GM18499 (cell line): ENCODE measurements at regions not wholly inside any gene's neighbourhood (a gene's known extent, or its start where the extent isn't known, plus 50 kb on each side); places are given as distances from the start of the nearest gene placed in this dataset.

Experiments used
- ATAC-seq: cut with Tn5 transposase; IDR thresholded peaks from one replicate; pipeline ENCODE4 v1.9.1; 2021; ENCODE audit warnings: moderate number of reproducible peaks; ENCODE audit not compliant: insufficient read depth, unreplicated experiment

DNA sequence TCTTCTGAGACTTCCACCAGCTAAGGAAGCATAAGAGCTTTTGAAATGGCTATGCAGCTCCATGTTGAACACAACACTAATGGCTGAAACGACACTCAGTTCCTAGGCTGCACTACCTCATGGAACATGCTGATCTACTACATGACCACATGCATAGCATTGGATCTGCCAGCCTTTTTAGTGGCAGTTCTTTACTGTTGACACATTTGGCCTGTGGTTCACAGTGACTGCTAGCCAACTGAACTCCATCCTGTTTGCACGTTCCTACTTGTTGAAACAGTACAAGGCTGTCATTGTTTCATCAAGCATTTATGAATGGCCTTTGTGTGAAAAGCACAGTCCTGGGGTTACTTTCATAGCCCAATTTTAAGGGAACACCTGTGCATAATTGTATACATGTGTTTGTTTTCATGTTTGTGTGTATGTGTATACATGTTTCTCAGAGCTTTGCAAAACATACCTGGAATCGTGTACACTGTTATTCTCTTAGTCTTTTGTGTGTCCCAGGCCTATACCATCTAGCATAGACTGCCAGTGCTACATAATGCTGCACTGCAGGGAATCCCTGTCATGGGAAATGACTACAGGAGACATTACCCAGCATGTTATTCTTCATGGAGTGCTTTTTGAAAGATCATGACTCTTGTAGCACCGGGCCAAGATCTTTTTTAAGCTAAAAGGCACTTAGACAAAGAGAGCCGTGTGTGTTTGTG is 179.6 kb upstream of the ESRRG start:
- no peak for ATAC-seq

DNA sequence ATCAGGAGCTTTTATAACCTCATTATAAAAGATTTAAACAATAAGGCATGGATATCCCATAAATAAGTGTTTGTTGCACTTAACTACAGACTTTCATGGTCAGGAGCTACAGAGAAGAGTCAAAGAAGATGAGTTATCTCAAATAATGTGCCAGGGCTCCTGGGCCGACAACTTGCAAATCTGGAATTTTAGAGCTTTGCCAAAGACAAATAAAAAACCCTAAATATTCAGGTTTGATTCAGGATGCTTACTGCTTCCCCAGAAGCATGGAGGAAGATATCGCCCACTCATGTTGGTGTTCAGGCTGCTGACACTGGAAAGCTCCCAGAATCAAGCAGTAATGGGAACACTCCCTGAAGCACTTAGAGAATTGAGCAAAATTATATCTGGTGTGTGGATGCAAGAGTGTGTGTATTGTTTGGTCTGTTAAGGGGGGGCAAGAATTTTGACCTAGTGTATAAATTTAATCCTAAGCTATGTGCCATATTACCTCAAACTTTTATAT is 176.9 kb upstream of the ESRRG start:
- no peak for ATAC-seq

DNA sequence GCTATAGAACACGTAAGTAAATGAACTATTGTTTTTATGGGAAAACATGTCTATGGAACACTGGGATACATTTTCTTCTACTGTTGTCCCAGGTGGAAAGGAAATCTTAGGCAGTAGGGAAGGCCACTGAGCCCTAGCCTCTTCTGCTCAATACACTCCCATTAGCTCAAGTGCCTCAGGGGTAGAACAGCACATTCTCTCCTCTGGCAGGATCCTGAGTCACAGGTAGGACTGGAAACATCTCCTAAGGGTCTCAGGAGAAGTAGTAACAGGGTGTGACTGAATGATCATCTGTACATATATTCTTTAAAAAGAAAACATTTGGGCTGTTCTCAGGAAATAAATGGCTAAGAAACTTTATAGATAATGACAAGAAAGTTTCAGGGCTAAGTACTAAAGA is 175.6 kb upstream of the ESRRG start:
- ATAC-seq: no peak

DNA sequence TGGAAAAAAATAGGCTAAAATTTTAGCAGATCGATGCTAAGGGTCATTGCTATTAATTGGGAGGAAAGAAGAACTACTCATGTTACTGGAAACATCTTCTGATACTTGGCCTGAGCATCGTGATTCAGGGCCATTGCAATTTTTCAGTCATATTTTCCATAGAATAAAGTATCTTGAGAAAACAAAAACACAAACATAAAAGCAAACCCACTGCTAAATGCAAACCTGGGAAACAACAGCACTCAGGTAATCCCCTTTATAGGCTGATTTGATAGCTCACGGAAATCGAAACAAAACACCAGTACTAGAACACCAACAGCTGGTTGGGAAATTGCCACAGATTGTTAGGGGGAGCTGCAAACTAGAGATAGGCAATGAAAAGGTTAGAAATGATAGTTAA is 172.9 kb upstream of the ESRRG start:
- no peak for ATAC-seq

DNA sequence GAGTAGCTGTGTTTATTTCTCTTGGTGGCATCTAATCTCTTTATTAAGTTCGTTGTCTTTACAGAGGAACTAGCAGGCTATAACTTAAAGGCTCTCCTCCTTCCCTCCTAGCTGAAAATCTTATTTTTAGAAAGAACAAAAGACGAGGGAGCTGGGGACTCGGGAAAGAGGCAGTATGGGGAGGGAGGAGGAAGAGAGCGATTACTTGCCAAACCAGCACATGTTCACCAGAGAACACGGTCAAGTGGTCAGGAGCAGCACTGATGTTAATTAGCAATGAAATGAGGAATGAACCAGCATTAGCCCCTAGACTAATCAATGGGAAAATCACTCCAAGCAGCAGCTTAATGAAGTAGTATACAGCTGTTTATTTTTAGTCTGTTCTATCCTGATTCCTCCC is 171.3 kb upstream of the ESRRG start:
- ATAC-seq: no peak

DNA sequence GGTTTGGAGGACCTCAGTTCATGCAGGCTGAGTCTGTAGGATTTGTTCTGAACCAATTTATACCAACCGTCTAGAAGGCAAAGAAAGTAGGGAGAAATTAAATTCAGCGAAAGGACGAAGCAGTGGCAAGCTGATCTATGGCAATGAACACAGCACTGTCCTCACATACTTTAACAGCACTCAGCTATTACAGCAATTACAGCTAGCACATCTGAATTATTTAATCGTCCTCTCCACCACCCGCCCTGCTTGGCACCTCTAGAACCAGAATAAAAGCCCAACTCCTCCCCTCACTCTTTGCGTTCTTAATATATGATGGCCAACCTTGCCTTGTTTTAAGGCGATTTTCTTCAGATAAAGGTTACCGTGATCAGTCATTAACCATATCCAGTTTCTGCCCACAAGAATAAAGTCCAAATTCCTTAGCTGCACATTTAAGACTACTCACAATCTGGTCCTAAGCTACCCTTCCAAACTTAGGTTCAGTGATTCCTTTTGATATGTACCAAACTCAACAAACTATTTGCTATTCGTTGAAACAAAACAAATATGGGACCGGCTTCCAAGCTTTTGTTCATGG is 169.4 kb upstream of the ESRRG start:
- no peak for ATAC-seq

DNA sequence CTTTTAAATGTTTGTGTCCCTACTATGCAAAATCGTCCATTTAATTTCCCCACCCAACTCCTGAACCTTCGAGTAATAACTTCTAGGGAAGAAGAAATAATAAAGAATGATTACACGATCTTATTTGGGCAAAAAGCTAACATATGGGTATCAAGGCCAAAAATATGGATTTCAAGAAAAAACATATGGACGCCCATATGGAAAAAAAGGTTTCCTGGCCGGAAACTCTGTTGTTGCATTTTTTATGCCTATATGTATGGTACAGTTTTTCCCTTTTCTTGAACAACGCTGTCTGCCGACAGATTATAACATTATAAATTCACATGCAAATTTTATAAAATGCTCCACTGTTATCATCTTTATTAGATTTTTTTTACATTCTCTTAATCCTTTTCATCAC is 167.6 kb upstream of the ESRRG start:
- no peak for ATAC-seq

DNA sequence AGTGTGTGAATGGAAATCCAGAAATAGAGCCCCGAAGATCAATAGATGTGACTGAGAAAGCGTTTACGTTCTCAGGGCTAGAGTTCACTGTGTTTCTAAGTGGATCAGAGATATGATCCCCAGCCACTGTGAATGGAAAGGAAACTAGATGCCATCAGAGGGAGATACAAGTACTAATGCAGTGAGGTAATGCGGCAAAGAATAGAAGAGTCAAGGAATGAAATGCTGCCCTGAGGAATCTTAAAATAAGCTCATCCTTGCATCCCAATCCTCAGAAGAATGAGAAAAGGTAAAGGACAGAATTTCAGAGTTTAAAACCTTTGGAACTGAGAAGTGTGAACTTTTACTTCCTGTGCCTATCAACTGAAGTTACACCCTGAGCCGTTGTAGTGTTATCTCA is 165.5 kb upstream of the ESRRG start:
- ATAC-seq: no peak

DNA sequence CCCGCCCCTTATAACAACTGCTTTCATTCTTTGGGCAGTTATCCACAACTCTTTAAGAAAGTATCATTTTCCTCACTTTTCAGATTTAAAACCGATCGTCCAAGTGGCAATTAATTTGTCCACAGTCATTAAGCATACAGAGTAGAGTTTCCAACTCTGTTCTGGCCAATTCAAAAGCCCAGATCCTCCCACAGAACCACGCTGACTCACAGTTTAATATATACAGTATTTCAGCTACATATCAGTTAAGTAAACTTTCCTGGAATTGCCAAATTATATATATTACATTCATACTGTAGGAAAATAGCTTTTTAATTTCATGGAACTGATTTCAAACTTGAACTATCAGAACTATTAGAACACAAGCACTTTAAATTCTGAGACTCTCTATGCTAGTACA is 163.8 kb upstream of the ESRRG start:
- ATAC-seq: no peak

DNA sequence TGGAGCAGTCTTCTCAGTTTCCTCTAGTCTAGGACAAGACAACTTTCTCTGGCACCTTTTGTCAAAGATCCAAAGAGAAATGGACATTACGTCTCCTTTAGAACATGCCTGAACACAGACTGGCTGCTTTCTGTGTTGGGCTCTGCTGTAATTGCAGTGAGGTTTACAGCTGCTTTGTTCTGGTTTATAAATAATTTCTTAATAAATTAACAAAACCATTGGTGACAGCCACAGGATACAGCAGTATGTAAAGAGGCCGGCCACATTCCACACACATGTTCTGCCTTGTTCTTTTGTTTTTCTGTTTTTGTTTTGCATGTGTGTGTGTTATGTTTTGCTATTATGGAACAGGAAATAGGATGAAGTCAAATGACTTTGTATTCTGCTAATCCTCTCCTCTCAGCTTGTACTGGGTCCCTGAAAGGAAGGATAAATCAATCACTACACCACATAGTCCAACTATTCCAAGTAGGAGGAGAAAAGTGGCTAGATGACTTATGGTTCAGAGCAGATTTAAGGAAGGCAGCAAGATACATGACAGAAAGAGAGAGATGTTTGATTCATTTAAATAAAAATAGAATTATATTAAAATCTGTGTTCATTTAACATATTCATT is 161.5 kb upstream of the ESRRG start:
- ATAC-seq: no peak

DNA sequence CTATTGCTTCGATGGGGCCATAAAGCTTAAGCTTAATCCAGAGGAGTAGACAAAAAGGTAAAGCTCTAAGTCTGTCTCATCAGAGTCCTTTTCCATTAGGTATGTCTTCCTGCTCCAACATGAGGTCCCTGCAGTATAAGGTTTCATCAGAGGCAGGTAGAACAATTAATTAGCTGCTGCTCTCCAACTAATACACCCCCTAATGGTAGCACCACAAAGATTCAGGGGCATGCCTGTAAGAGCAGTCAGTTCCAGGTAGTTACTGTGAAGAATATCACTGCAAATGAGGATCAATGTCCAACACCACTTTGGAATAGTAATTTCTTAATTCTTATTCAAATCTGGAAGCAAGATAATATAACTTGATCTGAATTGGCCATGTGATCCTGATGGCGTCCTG is 160.3 kb upstream of the ESRRG start:
- ATAC-seq: no peak

DNA sequence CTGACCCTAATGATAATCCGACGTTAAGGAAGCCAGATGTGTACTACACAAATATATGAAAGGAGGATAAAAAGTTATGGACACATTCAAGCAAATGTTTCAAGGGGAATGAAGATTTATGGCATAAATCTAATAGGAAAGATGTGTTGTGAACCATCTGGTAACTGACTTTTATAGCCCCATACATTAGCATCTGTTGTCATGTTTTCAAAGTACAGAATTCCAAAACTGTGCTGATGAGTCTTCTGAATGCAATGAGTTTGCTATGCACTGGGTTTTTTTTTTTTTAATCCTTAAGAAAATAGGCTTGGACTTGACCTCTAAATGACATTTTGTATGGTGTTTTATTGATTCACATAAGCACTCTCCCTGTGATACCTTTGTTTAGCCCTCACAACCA is 158.5 kb upstream of the ESRRG start:
- no peak for ATAC-seq

DNA sequence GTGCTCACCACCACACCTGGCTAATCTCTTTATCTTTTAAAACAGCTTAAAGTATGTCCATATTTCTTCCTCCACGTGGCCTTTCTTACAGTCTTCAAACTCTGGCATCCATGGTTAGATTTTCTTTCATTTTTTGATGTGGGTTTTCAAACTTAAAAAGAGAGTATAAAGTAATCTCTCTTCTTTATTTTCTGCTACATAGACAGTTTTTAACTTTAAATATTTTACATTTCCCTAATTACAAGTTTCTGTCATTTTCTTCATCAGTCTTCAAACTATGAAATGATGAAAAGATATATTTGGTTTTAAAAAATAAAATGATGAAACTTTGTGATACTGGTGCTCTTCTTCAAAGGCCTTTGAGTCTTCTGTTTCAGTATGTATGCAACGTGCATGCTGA is 143.5 kb upstream of the ESRRG start:
- ATAC-seq: no peak

DNA sequence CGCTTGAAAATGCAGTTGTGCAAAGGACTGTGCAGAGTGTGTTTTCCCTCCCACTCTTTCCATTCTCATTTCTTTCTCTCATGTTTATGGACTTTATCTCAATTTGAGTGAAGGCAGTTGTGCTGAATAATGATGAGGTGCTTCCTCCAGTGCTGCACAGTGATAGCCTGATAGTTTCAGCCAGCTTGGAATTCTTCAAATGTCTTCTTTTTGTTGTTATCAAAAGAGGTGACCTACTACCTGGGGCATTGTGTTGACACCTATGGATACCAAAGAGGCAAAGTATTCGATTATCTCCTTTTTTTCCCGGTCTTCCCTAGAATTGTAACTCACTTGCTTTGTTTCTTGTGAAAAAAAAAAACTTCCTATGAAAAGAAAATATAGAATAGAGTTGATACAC is 132.6 kb upstream of the ESRRG start:
- ATAC-seq: no peak

DNA sequence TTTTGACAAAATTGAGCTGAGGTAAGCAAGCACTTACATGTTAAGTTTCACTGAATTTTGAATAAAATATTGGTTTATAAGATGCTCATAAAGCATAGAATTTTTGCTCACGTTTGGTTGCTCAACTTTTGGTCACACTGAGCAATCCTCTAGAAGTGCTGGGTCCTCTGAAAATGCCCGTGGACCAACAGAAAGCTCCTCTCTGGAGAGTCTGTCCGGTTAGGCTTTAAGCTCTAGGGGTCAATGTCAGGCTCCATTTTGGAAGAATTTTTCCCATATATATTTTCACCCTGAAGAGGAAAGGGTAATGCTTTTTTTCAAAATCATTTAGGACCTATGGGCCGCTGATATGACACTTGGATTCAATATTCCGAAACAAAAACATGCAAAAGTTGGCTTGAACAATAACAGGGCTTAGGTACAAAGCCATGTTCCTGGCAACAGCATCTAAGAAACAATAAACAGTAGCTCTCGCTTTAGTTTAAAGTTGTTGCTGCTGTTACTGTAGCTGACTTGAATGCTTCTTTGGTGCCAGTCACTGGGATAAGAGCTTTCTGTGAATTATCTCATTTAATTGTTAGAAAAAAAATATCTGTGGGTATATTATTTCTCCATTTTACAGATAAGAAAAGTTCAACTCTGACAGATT is 131.7 kb upstream of the ESRRG start:
- no peak for ATAC-seq

DNA sequence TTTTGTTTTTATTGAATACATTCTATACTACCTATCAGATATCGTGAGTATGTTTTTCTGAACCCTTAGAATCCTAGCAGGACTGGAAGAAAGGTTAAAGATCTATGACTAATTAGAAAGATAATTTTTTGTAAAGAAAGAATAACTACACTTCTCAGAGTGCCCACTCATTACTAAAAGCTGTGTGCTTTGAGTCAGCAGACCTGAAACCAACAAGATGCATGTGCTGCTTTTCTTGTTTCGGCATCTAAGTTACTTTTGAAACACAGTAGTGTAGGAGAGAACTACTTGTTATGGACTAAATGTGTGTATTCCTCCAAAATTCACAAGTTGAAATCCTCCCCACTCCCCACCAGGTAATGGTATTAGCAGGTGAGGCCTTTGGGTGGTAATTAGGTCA is 127.8 kb upstream of the ESRRG start:
- no peak for ATAC-seq

DNA sequence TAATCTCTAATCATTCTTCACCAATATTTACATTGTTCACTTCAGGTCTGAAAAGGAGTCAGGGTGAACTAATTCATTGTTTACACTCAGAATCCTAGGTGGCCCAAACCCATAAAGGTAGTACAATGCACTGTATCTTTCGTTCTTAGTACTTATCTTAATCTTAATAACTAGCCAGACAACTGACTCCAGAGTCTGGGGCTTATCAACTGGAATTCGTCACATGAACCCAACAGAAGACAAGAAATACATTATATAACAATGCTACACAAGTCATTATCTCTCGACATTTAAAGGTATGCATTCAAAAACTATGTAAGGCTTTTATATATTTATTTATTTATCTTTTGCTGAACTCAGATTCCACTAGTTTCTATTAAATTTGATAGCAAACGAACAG is 125.9 kb upstream of the ESRRG start:
- ATAC-seq: no peak

DNA sequence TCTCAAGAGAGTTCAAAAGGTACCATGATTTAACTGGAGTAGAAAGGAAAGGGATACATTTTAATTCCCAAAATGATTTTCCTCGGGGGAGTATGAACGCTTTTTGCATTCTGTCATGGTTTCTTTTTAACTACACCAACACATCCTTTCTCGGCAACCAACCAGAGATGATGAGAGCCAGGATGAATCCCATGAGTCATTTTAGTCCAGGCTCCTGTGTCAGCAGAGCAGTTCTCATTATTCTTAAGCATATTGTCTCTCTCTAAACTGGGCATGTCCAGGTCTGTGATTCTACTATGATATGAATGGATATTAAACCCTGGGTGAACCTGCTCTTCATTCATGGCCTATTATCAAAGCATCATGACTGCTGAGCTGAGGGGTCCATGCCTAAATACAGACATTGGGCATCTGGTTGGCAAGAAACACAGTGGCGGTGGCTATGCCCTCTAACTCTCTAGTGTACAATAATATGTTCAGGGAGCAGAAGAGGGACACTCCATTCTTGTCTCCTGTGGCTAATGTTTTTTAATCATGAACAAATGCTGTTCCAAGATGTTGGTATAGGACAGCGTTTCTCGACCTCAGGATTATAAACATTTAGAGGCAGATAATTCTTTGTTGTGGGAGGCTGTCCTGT is 124.3 kb upstream of the ESRRG start:
- ATAC-seq: no peak

DNA sequence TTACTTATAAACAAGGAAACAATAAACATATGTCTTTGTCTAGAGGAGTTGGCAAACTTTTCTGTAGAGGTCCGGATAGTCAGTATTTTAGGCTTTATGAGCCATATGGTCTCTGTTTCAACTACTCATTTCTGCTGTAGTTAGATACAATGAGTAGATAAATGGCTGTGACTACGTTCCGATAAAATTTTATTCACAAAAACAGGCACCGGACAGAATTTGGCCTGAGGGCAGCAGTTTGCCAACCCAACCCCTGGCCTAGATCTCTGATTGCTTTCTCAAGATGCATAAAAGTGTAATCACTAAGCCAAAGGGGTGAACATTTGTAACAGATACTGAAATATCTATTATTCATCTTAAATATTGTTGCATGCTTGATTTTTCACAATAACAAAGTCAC is 123.1 kb upstream of the ESRRG start:
- no peak for ATAC-seq

DNA sequence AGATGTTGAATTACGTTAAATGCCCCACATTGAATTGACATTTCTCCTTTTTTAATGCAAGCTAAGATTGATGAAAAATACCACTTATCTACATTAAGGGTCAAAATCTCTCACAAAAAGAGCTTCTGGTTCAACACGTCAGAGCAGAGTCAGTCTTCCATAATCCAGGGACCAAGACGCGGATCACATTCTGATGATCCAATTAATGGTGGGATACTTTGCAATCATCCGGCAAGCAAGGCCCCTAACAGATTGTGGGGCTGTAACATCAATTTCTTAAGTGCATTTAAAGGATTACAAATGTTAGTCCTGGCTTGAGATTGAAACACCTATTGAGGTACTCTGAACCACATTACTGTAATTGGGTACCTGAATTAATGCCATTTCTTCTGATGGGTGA is 120.2 kb upstream of the ESRRG start:
- ATAC-seq: no peak

DNA sequence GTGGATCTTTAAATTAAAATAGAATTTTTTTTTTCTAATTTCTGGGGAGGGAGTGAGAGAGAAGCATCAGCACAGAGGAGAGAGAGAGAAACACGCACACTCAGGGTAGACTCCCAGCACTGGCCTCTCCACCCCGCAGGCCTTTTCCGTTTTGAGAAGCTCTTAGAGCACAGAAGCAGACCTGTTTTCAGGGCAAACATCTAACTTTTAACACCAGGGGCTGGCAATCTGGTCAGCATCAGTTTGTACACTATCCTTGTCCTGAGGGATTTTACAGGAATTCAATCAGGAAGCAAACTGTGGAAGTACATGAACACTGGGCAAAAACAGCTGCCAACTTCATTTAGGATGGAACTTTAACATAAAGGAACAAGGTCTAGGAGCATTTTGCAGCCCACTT is 117.9 kb upstream of the ESRRG start:
- no peak for ATAC-seq
